ENCODE measurements at regions not wholly inside any gene's neighbourhood (a gene's known extent, or its start where the extent isn't known, plus 50 kb on each side); places are given as distances from the start of the nearest gene placed in this dataset.

DNA sequence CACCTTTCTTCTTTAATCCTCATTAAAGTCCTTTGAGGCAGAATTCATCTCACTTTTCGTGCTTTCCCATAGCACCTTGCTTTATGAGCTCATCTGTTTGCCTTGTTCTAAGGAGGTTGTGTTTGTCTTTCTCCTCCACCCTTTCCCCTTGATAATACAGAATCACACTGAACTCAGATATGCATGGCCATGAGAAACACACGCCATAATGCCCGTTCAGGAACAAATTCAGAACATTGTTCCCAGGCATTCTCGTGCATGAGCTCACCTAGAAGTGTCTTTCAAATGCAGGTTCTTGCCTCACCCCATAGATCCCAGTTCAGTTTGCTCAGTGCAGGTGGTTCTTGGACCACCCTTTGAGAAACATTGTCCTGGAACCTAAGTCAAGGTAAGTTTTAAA is 71.1 kb downstream of the TMEM114 start:
- no peak for TF ChIP-seq EZH2 (IDR thresholded peaks at IDR 0.05; ENCODE audit: borderline replicate concordance)
- TF ChIP-seq, protein P1, sequence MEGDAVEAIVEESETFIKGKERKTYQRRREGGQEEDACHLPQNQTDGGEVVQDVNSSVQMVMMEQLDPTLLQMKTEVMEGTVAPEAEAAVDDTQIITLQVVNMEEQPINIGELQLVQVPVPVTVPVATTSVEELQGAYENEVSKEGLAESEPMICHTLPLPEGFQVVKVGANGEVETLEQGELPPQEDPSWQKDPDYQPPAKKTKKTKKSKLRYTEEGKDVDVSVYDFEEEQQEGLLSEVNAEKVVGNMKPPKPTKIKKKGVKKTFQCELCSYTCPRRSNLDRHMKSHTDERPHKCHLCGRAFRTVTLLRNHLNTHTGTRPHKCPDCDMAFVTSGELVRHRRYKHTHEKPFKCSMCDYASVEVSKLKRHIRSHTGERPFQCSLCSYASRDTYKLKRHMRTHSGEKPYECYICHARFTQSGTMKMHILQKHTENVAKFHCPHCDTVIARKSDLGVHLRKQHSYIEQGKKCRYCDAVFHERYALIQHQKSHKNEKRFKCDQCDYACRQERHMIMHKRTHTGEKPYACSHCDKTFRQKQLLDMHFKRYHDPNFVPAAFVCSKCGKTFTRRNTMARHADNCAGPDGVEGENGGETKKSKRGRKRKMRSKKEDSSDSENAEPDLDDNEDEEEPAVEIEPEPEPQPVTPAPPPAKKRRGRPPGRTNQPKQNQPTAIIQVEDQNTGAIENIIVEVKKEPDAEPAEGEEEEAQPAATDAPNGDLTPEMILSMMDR (IDR thresholded peaks at IDR 0.05; ENCODE audit: poor library complexity): no peak
